ENCODE measurements at regions not wholly inside any gene's neighbourhood (a gene's known extent, or its start where the extent isn't known, plus 50 kb on each side); places are given as distances from the start of the nearest gene placed in this dataset.

DNA sequence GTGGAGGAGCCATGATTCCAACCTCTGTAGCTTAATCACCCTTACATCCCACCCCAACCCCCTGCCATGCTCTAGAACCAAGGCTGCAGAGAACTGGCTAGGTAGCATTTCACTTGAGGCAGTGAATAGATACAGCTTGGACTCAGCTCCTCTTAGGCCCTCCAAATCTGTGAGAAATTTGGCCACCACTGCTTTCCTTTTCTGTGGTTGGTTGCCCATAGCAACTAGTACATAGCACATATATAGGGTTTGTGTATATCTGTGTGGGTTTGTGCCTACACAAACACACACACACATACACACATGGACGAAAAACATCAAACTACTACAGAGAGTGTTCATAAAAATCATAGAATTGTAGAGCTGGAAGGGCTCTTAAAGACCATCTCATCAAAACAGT, 52.0 kb upstream of the CCDC160 start (continued):
- TF ChIP-seq FOXJ3 (CRISPR knock-in tag; IDR thresholded peaks at IDR 0.05; ENCODE audit: borderline replicate concordance), result no peak
- TF ChIP-seq, protein P1, sequence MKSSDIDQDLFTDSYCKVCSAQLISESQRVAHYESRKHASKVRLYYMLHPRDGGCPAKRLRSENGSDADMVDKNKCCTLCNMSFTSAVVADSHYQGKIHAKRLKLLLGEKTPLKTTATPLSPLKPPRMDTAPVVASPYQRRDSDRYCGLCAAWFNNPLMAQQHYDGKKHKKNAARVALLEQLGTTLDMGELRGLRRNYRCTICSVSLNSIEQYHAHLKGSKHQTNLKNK (CRISPR knock-in tag; IDR thresholded peaks at IDR 0.05), result no peak
- no peak for TF ChIP-seq NR1H2 (CRISPR knock-in tag; IDR thresholded peaks at IDR 0.05)
- TF ChIP-seq NFYB (CRISPR knock-in tag; conservative IDR thresholded peaks at IDR 0.05; ENCODE audit: low read depth), result no peak
- TF ChIP-seq, protein P2, sequence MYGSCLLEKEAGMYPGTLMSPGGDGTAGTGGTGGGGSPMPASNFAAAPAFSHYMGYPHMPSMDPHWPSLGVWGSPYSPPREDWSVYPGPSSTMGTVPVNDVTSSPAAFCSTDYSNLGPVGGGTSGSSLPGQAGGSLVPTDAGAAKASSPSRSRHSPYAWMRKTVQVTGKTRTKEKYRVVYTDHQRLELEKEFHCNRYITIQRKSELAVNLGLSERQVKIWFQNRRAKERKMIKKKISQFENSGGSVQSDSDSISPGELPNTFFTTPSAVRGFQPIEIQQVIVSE (CRISPR knock-in tag; IDR thresholded peaks at IDR 0.05; ENCODE audit: borderline replicate concordance), result no peak
- TF ChIP-seq, protein P3, sequence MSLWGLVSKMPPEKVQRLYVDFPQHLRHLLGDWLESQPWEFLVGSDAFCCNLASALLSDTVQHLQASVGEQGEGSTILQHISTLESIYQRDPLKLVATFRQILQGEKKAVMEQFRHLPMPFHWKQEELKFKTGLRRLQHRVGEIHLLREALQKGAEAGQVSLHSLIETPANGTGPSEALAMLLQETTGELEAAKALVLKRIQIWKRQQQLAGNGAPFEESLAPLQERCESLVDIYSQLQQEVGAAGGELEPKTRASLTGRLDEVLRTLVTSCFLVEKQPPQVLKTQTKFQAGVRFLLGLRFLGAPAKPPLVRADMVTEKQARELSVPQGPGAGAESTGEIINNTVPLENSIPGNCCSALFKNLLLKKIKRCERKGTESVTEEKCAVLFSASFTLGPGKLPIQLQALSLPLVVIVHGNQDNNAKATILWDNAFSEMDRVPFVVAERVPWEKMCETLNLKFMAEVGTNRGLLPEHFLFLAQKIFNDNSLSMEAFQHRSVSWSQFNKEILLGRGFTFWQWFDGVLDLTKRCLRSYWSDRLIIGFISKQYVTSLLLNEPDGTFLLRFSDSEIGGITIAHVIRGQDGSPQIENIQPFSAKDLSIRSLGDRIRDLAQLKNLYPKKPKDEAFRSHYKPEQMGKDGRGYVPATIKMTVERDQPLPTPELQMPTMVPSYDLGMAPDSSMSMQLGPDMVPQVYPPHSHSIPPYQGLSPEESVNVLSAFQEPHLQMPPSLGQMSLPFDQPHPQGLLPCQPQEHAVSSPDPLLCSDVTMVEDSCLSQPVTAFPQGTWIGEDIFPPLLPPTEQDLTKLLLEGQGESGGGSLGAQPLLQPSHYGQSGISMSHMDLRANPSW (CRISPR knock-in tag; conservative IDR thresholded peaks at IDR 0.05; ENCODE audit: low read depth), result no peak
- no peak for TF ChIP-seq TEAD1 (CRISPR knock-in tag; IDR thresholded peaks at IDR 0.05)
- TF ChIP-seq RORB (CRISPR knock-in tag; IDR thresholded peaks at IDR 0.05), result no peak
- TF ChIP-seq, protein P4, sequence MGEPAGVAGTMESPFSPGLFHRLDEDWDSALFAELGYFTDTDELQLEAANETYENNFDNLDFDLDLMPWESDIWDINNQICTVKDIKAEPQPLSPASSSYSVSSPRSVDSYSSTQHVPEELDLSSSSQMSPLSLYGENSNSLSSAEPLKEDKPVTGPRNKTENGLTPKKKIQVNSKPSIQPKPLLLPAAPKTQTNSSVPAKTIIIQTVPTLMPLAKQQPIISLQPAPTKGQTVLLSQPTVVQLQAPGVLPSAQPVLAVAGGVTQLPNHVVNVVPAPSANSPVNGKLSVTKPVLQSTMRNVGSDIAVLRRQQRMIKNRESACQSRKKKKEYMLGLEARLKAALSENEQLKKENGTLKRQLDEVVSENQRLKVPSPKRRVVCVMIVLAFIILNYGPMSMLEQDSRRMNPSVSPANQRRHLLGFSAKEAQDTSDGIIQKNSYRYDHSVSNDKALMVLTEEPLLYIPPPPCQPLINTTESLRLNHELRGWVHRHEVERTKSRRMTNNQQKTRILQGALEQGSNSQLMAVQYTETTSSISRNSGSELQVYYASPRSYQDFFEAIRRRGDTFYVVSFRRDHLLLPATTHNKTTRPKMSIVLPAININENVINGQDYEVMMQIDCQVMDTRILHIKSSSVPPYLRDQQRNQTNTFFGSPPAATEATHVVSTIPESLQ (CRISPR knock-in tag; IDR thresholded peaks at IDR 0.05), result no peak
- TF ChIP-seq ZNF671 (CRISPR knock-in tag; IDR thresholded peaks at IDR 0.05), result no peak
- TF ChIP-seq ELF4 (CRISPR knock-in tag; IDR thresholded peaks at IDR 0.05; ENCODE audit: low read depth), result no peak
- TF ChIP-seq, protein P5, sequence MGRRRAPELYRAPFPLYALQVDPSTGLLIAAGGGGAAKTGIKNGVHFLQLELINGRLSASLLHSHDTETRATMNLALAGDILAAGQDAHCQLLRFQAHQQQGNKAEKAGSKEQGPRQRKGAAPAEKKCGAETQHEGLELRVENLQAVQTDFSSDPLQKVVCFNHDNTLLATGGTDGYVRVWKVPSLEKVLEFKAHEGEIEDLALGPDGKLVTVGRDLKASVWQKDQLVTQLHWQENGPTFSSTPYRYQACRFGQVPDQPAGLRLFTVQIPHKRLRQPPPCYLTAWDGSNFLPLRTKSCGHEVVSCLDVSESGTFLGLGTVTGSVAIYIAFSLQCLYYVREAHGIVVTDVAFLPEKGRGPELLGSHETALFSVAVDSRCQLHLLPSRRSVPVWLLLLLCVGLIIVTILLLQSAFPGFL (CRISPR knock-in tag; IDR thresholded peaks at IDR 0.05; ENCODE audit: borderline replicate concordance), result no peak

DNA sequence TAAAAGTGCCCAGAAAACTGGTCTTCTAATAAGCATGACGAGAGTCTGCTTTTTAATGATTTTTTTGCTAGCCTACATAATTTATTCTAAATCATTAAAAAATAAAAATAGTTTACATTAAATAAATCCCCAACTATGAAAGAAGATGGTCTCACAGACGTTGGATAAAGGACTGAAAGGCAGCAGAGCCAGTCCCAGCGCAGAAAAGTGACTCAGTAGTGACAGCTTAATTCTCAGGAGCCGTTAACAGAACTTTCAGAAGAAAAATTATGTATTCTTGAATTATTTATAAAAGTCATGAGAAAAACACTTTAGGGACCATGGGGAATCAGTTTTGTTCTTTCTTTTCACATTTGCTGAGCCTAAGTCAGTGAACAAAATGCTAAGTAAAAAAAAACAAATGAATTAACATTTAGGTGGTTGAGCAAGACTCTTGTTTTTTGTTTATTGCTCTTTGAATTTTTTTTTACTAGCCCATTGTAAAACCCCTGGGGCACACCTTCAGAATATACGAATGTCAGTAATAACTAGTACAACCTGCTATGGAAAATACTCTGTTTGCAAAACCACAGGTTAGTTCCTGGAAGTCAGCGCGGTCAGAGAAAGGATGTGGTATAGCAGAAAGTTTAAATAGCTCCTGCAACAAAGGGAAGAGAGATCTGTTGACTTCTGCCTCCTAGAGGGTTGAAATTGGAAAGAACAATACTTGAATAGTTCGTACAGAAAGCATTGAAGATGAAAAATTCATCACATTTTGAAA, 50.4 kb upstream of the CCDC160 start:
- DNase-seq (ENCODE audit: low spot score) (no peak), ATAC-seq (no peak)
- ChIA-PET POLR2A (interaction anchor here (0.6 to 1.8 kb wide), 2 partner anchors 12 kb away, joined by 3 to 6 read pairs; no protein-coding TSS in a partner anchor), CTCF (interaction anchor here (0.7 to 1.3 kb wide), 3 partner anchors 12 to 67 kb away, joined by 3 read pairs; no protein-coding TSS in a partner anchor)
- H3K27me3 Mint-ChIP-seq (ENCODE audit: low read depth), result peaks cover 15% of the 10 kb centered on the region
- peaks cover 38% of the 10 kb centered on the region for H3K4me1 Mint-ChIP-seq
- no peaks in the 10 kb centered on the region for H3K9me3 Mint-ChIP-seq
- no peaks in the 10 kb centered on the region for H3K36me3 Mint-ChIP-seq
- no peak overlapping the region for H3K4me3 Mint-ChIP-seq
- H3K27ac Mint-ChIP-seq, result no peak overlapping the region
- TF ChIP-seq ZNF219 (CRISPR knock-in tag; IDR thresholded peaks at IDR 0.05; ENCODE audit: borderline replicate concordance) (no peak), ZNF396 (CRISPR knock-in tag; IDR thresholded peaks at IDR 0.05; ENCODE audit: borderline replicate concordance) (no peak), TCF7 (CRISPR knock-in tag; IDR thresholded peaks at IDR 0.05; ENCODE audit: low read depth) (no peak), ZNF232 (CRISPR knock-in tag; IDR thresholded peaks at IDR 0.05) (no peak), NFYB (CRISPR knock-in tag; conservative IDR thresholded peaks at IDR 0.05; ENCODE audit: low read depth) (no peak), ZNF263 (CRISPR knock-in tag; IDR thresholded peaks at IDR 0.05; ENCODE audit: low read depth) (no peak), GABPB1 (CRISPR knock-in tag; IDR thresholded peaks at IDR 0.05) (no peak), NFE2L1 (CRISPR knock-in tag; IDR thresholded peaks at IDR 0.05) (no peak)
- TF ChIP-seq, protein P6, sequence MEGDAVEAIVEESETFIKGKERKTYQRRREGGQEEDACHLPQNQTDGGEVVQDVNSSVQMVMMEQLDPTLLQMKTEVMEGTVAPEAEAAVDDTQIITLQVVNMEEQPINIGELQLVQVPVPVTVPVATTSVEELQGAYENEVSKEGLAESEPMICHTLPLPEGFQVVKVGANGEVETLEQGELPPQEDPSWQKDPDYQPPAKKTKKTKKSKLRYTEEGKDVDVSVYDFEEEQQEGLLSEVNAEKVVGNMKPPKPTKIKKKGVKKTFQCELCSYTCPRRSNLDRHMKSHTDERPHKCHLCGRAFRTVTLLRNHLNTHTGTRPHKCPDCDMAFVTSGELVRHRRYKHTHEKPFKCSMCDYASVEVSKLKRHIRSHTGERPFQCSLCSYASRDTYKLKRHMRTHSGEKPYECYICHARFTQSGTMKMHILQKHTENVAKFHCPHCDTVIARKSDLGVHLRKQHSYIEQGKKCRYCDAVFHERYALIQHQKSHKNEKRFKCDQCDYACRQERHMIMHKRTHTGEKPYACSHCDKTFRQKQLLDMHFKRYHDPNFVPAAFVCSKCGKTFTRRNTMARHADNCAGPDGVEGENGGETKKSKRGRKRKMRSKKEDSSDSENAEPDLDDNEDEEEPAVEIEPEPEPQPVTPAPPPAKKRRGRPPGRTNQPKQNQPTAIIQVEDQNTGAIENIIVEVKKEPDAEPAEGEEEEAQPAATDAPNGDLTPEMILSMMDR (IDR thresholded peaks at IDR 0.05), result no peak
- TF ChIP-seq, protein P7, sequence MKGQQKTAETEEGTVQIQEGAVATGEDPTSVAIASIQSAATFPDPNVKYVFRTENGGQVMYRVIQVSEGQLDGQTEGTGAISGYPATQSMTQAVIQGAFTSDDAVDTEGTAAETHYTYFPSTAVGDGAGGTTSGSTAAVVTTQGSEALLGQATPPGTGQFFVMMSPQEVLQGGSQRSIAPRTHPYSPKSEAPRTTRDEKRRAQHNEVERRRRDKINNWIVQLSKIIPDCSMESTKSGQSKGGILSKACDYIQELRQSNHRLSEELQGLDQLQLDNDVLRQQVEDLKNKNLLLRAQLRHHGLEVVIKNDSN (CRISPR knock-in tag; IDR thresholded peaks at IDR 0.05), result no peak

All from WTC11 (cell line).